ENCODE measurements at regions not wholly inside any gene's neighbourhood (a gene's known extent, or its start where the extent isn't known, plus 50 kb on each side); places are given as distances from the start of the nearest gene placed in this dataset.

DNA sequence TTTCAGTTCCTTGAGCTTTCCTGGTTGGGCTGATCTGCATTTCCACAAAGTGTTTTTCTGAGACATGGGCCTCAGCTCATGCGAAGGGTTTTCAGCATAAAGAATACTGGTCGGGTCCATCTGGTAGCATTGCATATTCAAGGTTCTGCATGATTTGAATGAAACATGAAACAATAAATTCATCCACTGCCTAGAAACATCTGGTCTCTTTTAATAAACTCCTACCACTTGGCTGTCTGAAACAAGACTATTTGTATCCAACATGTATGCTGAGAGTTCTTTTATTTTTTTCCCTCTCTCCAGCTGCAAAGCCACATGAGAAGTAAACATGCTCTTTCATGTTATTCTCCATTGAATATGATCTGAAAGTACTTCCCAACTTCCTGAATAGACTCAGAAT is 314.9 kb upstream of the SOX11 start:
- no peaks in the 10 kb centered on the region for H3K36me3 ChIP-seq
- no peaks in the 10 kb centered on the region for H3K27me3 ChIP-seq (replicated peaks)
- no peaks in the 10 kb centered on the region for H3K9me3 ChIP-seq (replicated peaks)
- no peaks in the 10 kb centered on the region for H3K4me1 ChIP-seq (replicated peaks)
- no peak overlapping the region for H3K27ac ChIP-seq
- no peak for DNase-seq (ENCODE audit: low read depth in 1 of 2, low spot score in 2 of 2)
- no peak overlapping the region for H3K4me3 ChIP-seq

GRCh38 chr2:5379811-5380210 is 312.4 kb upstream of the SOX11 start:
- no peak overlapping the region for H3K27ac ChIP-seq
- no peak for DNase-seq (ENCODE audit: low read depth in 1 of 2, low spot score in 2 of 2)
- H3K9me3 ChIP-seq (replicated peaks) = no peaks in the 10 kb centered on the region
- no peaks in the 10 kb centered on the region for H3K4me1 ChIP-seq (replicated peaks)
- no peaks in the 10 kb centered on the region for H3K27me3 ChIP-seq (replicated peaks)
- no peaks in the 10 kb centered on the region for H3K36me3 ChIP-seq
- no peak overlapping the region for H3K4me3 ChIP-seq

DNA sequence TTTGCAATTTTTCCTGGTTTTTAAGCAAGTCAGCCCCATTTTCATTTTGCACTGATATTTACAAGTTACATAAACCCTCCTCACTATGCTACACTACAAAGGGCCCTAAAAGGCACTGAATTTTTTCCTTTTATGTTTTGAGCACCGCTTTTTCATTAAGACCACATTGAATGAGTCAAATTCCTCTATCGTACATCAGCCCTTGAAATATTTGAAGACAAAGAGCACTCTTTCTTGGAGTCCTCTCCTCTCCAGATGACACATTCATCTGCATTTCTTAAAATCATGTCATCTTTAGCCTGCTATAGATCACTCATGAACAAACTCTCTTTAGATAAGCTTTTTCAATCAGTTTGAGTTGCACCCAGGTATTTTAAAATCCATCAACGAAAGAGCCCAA is 306.6 kb upstream of the SOX11 start:
- Histone ChIP-seq H3K9me3 (replicated peaks) (no peaks in the 10 kb centered on the region), H3K27me3 (replicated peaks) (no peaks in the 10 kb centered on the region), H3K4me3 (no peak overlapping the region), H3K36me3 (no peaks in the 10 kb centered on the region), H3K27ac (no peak overlapping the region), H3K4me1 (replicated peaks) (no peaks in the 10 kb centered on the region)
- no peak for DNase-seq (ENCODE audit: low read depth in 1 of 2, low spot score in 2 of 2)

- no peaks in the 10 kb centered on the region; the same call in 1 of the 2 replicates for H3K9me3 ChIP-seq (replicated peaks)
- no peaks in the 10 kb centered on the region for H3K4me1 ChIP-seq (replicated peaks)
- H3K27me3 ChIP-seq (replicated peaks) = no peaks in the 10 kb centered on the region
- H3K36me3 ChIP-seq = no peaks in the 10 kb centered on the region
- no peak overlapping the region for H3K4me3 ChIP-seq
- DNase-seq (ENCODE audit: low read depth in 1 of 2, low spot score in 2 of 2) = no peak
- no peak overlapping the region for H3K27ac ChIP-seq
Measured at GRCh38 chr2:5387406-5387805, 304.8 kb upstream of the SOX11 start.

DNA sequence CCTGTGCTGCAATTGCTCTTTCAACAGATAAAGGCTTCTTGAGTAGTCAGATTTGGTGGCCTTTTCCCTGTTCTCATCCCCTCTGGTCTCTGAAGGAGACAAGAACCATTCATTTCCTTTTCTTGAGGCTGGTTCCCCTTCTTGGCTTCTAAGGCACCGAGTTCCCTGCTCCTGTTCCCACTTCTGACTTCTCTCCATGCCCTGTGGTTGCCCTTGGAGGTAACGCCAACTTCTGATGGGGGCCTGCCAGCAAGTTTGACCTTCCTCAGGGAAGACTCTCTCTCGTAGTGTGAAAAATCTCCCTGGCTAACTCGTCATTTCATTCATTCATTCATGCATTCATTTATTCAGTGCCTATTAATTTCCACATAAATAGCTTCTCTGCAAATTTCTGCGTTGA is 302.4 kb upstream of the SOX11 start:
- Histone ChIP-seq H3K4me3 (no peak overlapping the region), H3K27ac (no peak overlapping the region), H3K27me3 (replicated peaks) (no peaks in the 10 kb centered on the region), H3K9me3 (replicated peaks) (no peaks in the 10 kb centered on the region; the same call in 1 of the 2 replicates), H3K4me1 (replicated peaks) (no peaks in the 10 kb centered on the region), H3K36me3 (no peaks in the 10 kb centered on the region)
- no peak for DNase-seq (ENCODE audit: low read depth in 1 of 2, low spot score in 2 of 2)

DNA sequence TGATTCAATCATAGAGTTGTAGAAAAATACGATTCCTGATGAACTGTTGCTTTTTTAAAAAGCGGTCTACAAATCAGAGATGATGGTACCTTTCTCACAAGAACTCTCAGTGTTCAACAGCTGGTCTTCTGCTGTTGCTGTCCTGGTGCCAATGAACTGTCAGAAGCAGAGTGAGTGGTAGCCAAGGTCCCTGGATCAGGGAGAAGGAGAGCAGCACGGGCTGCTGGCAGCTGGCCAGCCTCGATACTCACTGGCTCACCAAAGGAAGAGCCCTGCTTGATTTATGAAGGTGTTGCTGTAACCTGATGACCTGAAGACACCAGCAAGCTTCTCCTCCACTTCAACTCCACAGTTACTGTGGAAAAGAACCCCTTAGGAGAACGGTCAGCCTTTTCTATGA is 300.8 kb upstream of the SOX11 start:
- no peak overlapping the region for H3K27ac ChIP-seq
- H3K36me3 ChIP-seq = no peaks in the 10 kb centered on the region
- H3K9me3 ChIP-seq (replicated peaks) = peaks cover 4% of the 10 kb centered on the region; the same call in 1 of the 2 replicates
- no peak for DNase-seq (ENCODE audit: low read depth in 1 of 2, low spot score in 2 of 2)
- H3K4me3 ChIP-seq = no peak overlapping the region
- H3K27me3 ChIP-seq (replicated peaks) = no peaks in the 10 kb centered on the region
- H3K4me1 ChIP-seq (replicated peaks) = no peaks in the 10 kb centered on the region

DNA sequence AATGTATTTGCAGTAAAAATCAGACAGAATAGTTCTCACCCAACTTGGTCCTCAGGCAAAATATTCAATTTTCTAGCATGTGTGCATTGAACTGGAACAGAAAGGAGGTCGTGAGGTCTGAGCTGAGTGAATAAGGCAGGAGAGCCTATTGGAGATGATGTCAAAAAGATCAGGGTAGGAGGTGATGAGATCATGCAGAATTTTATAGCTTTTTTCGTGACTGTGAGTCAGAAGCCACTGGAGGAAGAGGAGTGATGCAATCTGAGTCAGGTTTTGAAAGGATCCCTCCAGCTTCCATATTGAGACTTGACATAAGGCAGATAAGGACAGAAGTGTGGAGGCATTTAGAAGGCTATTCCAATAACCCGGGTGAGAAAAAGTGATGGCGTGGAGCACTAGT is 299.5 kb upstream of the SOX11 start:
- no peak overlapping the region for H3K4me3 ChIP-seq
- H3K4me1 ChIP-seq (replicated peaks) = no peaks in the 10 kb centered on the region
- H3K9me3 ChIP-seq (replicated peaks) = peaks cover 4% of the 10 kb centered on the region
- no peak overlapping the region for H3K27ac ChIP-seq
- H3K36me3 ChIP-seq = no peaks in the 10 kb centered on the region
- DNase-seq (ENCODE audit: low read depth in 1 of 2, low spot score in 2 of 2) = no peak
- H3K27me3 ChIP-seq (replicated peaks) = no peaks in the 10 kb centered on the region

DNA sequence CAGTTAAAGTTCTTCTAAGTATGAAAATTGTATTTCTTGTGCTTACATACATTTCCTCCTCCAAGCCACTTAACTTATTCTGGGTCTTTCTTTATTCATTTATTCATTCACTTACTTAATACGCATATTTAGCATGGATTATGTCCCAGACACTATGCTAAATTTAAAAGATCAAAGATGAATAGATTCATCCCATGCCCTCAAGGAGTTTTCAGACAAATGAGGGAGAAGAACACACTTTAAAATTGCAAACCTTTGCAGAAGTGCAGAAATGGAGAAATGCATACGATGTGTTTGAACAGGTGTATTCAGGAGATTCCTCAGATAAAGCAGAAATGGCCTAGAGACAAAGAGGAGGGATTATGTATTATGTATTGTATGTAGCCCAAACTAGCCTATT is 298.7 kb upstream of the SOX11 start:
- no peaks in the 10 kb centered on the region for H3K27me3 ChIP-seq (replicated peaks)

DNA sequence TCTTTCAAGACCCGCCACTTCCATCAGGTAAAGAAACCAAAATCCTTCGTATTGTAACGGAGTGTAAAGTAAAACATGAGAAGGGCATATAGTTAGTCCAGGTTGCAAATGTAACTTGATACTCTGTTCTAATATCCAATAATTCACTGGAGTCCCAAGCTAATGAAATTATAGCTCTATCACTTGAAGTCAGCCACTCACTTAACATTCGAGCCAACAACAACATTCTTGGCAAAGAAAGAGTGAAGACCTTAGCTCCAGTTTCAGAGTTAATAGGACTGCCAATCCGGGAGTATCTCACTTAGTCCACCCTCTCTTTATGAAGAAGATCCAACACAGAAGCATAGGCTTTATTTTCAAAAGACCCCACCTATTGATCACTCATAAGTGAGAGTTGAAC is 298.0 kb upstream of the SOX11 start:
- Histone ChIP-seq H3K27ac (no peak overlapping the region), H3K9me3 (replicated peaks) (peaks cover 4% of the 10 kb centered on the region), H3K4me1 (replicated peaks) (no peaks in the 10 kb centered on the region), H3K36me3 (no peaks in the 10 kb centered on the region), H3K4me3 (no peak overlapping the region), H3K27me3 (replicated peaks) (no peaks in the 10 kb centered on the region)
- DNase-seq (ENCODE audit: low read depth in 1 of 2, low spot score in 2 of 2) = no peak

More for the DNA sequence above, 298.7 kb upstream of the SOX11 start:
- no peak overlapping the region for H3K27ac ChIP-seq
- H3K4me1 ChIP-seq (replicated peaks) = no peaks in the 10 kb centered on the region
- DNase-seq (ENCODE audit: low read depth in 1 of 2, low spot score in 2 of 2) = no peak
- no peak overlapping the region for H3K4me3 ChIP-seq
- H3K9me3 ChIP-seq (replicated peaks) = peaks cover 4% of the 10 kb centered on the region
- no peaks in the 10 kb centered on the region for H3K36me3 ChIP-seq

DNA sequence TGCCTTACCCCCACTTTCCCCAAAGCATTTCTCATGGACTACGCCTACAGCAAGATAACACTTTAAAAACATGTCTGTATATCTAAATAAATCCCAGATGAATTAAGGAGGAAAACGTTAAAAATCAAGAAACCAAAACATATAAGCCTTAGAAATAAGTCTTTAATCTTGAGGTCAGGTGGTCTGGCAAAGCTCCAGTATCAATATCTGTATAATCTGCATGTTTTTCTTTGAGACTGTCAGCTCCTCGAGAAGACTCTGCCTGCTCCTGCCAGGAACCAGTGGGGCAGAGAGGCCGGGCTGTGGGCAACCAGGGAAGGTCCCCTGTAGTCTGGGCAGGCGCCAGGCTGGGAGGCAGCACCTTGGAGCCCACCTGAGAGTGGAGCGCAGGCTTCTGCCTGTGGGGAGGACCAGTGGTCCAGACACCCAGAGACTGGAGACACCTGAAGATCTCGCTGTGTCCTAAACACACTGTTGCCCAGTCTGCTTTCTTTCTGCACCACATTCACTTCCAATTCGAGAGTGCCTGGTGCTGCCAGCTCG is 291.0 kb upstream of the SOX11 start:
- no peak overlapping the region for H3K27ac ChIP-seq
- DNase-seq (ENCODE audit: low read depth in 1 of 2, low spot score in 2 of 2) = no peak
- no peaks in the 10 kb centered on the region for H3K36me3 ChIP-seq
- no peaks in the 10 kb centered on the region for H3K27me3 ChIP-seq (replicated peaks)
- H3K9me3 ChIP-seq (replicated peaks) = peaks cover under 1% of the 10 kb centered on the region
- H3K4me3 ChIP-seq = no peak overlapping the region
- no peaks in the 10 kb centered on the region for H3K4me1 ChIP-seq (replicated peaks)

DNA sequence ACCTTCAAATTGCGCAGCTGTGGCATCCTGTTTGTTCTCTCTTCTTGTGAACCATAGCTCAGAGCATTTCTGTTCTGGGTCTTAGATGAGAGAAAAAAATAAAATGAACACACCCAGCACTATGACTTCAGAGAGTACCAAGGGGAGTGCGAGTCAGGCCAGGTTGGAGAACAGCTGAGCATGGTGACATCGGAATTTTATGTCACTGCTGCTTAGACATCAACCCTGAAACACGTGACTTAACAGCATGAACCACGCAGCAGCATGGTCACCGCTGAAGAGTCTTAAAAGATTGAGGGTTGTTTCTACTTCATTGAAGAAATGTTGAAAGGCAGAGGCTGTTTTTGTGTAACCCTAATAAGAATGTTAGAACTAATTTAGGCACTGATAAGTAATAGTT is 288.8 kb upstream of the SOX11 start:
- H3K4me1 ChIP-seq (replicated peaks) = no peaks in the 10 kb centered on the region
- H3K27me3 ChIP-seq (replicated peaks) = no peaks in the 10 kb centered on the region
- no peak for DNase-seq (ENCODE audit: low read depth in 1 of 2, low spot score in 2 of 2)
- H3K4me3 ChIP-seq = no peak overlapping the region
- no peak overlapping the region for H3K27ac ChIP-seq
- no peaks in the 10 kb centered on the region; the same call in 1 of the 2 replicates for H3K9me3 ChIP-seq (replicated peaks)
- H3K36me3 ChIP-seq = no peaks in the 10 kb centered on the region

DNA sequence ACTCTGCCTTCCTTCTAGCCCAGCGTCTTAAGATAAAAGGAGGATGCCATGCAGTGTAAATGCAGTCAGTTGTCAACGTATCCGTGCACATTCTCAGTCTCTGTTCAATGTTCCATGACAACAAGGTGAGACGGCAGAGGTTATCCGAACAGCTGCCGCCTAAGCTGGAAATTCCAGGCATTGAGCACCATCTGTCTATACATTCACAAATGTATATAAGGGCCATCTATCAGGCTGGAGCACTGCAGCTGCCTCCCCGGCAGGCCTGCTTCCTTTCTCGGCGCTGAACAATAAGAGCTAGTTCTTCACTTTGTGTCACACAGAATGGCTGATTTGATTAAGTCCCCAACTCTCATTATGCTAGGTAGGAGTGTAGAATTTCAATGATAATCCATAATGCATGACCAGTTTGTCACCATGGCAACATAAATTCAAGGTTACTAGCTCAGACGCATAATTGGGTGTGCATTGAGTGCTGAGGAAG is 282.2 kb upstream of the SOX11 start:
- DNase-seq (ENCODE audit: low read depth in 1 of 2, low spot score in 2 of 2) = no peak
- no peaks in the 10 kb centered on the region for H3K4me1 ChIP-seq (replicated peaks)
- no peaks in the 10 kb centered on the region for H3K27me3 ChIP-seq (replicated peaks)
- no peak overlapping the region for H3K4me3 ChIP-seq
- H3K9me3 ChIP-seq (replicated peaks) = no peaks in the 10 kb centered on the region; the same call in 1 of the 2 replicates
- no peaks in the 10 kb centered on the region for H3K36me3 ChIP-seq
- H3K27ac ChIP-seq = no peak overlapping the region

GRCh38 chr2:5410991-5411700 is 281.0 kb upstream of the SOX11 start:
- no peaks in the 10 kb centered on the region for H3K27me3 ChIP-seq (replicated peaks)
- H3K4me3 ChIP-seq = no peak overlapping the region
- H3K9me3 ChIP-seq (replicated peaks) = peaks cover 1% of the 10 kb centered on the region; the same call in 1 of the 2 replicates
- H3K36me3 ChIP-seq = no peaks in the 10 kb centered on the region
- no peak for DNase-seq (ENCODE audit: low read depth in 1 of 2, low spot score in 2 of 2)
- H3K27ac ChIP-seq = no peak overlapping the region
- no peaks in the 10 kb centered on the region for H3K4me1 ChIP-seq (replicated peaks)

DNA sequence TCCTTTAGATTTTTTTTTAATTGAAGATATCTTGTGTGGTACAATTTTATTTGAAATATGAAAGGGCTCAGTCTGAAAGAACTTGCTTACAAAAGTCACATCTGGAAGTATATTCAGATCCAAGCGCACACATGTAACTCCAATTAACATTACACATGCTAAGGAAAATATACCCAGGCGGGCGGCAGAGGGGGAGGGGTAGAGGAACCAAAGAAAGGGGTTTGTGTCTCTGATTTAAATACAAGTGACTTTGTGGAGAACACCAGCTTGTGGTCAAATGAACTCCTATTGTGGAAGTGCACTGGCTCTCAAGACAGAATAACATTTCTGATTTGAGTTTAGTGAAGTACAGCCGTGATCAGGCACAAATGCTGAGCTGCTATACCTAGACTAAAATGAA is 280.2 kb upstream of the SOX11 start:
- no peaks in the 10 kb centered on the region for H3K4me1 ChIP-seq (replicated peaks)
- no peaks in the 10 kb centered on the region for H3K36me3 ChIP-seq
- 0 out of 2 replicates have a peak, but pooled peaks cover 3% of the 10 kb centered on the region for H3K9me3 ChIP-seq (replicated peaks)
- no peak for DNase-seq (ENCODE audit: low read depth in 1 of 2, low spot score in 2 of 2)
- H3K27ac ChIP-seq = no peak overlapping the region
- H3K27me3 ChIP-seq (replicated peaks) = no peaks in the 10 kb centered on the region
- H3K4me3 ChIP-seq = no peak overlapping the region

Measured in SJSA1 (cell line).